OCI-LY3 (cell line): ENCODE measurements at regions not wholly inside any gene's neighbourhood (a gene's known extent, or its start where the extent isn't known, plus 50 kb on each side); places are given as distances from the start of the nearest gene placed in this dataset.

Experiments
- H2AFZ ChIP-seq: fragments of 200-600, 300-600 bp; shearing (Covaris generic); 2 replicates; pipeline ENCODE4 v1.6.0; 2014; ENCODE audit warnings: antibody characterized with exemption, low read depth, low read length
- H3K27ac ChIP-seq: fragments of 200-600, 300-600 bp; sonication (generic); 2 replicates; pipeline ENCODE4 v1.5.1; 2014; ENCODE audit warnings: mild to moderate bottlenecking, low read length, moderate library complexity, mixed read lengths
- H3K27me3 ChIP-seq: fragments of 200-600, 300-600 bp; sonication (generic); 2 replicates; pipeline ENCODE4 v1.6.1; 2014; ENCODE audit warnings: low read depth, low read length, mixed read lengths
- H3K36me3 ChIP-seq: fragments of 200-600, 300-600 bp; sonication (generic); replicated peaks from 2 replicates; pipeline ENCODE3; 2014; ENCODE audit warnings: low read depth, low read length, mixed read lengths
- H3K4me1 ChIP-seq: fragments of 300-600, 200-600 bp; sonication (generic); 2 replicates; pipeline ENCODE4 v1.6.1; 2014; ENCODE audit warnings: low read length, mixed read lengths
- H3K4me2 ChIP-seq: fragments of 200-600, 300-600 bp; sonication (generic); 2 replicates; pipeline ENCODE4 v1.6.1; 2014; ENCODE audit warnings: low read length, mixed read lengths
- H3K4me3 ChIP-seq: fragments of 300-600, 200-600 bp; sonication (generic); 2 replicates; pipeline ENCODE4 v1.5.1; 2014; ENCODE audit warnings: antibody characterized with exemption, mild to moderate bottlenecking, low read length, moderate library complexity
- H3K79me2 ChIP-seq: fragments of 300-600, 200-600 bp; shearing (Covaris generic); 2 replicates; pipeline ENCODE4 v1.6.1; 2014; ENCODE audit warnings: mild to moderate bottlenecking, low read length, mixed read lengths
- H3K9ac ChIP-seq: fragments of 300-600, 200-600 bp; shearing (Covaris generic); 2 replicates; pipeline ENCODE4 v1.6.0; 2014; ENCODE audit warnings: mild to moderate bottlenecking, low read length, moderate library complexity
- H3K9me3 ChIP-seq: fragments of 200-600, 300-600 bp; shearing (Covaris generic); 2 replicates; pipeline ENCODE4 v1.6.1; 2014; ENCODE audit warnings: low read length, mixed read lengths; ENCODE audit not compliant: insufficient read depth
- H4K20me1 ChIP-seq: fragments of 200-600, 300-600 bp; sonication (generic); 2 replicates; pipeline ENCODE4 v1.6.1; 2016; ENCODE audit warnings: low read length, mixed read lengths; ENCODE audit not compliant: insufficient read depth
- EZH2phosphoT487 ChIP-seq: fragments of 200-600 bp; shearing (Covaris generic); IDR thresholded peaks from 2 replicates; pipeline ENCODE4 v1.6.1; 2018; ENCODE audit warnings: antibody characterized with exemption, mixed run types, low read depth
- TF ChIP-seq, protein P1 (sequence below): fragments of 200-600, 300-600 bp; sonication (generic); IDR thresholded peaks from 2 replicates; pipeline ENCODE4 v1.5.1; 2014; ENCODE audit warnings: antibody characterized with exemption, low read length, low read depth

DNA sequence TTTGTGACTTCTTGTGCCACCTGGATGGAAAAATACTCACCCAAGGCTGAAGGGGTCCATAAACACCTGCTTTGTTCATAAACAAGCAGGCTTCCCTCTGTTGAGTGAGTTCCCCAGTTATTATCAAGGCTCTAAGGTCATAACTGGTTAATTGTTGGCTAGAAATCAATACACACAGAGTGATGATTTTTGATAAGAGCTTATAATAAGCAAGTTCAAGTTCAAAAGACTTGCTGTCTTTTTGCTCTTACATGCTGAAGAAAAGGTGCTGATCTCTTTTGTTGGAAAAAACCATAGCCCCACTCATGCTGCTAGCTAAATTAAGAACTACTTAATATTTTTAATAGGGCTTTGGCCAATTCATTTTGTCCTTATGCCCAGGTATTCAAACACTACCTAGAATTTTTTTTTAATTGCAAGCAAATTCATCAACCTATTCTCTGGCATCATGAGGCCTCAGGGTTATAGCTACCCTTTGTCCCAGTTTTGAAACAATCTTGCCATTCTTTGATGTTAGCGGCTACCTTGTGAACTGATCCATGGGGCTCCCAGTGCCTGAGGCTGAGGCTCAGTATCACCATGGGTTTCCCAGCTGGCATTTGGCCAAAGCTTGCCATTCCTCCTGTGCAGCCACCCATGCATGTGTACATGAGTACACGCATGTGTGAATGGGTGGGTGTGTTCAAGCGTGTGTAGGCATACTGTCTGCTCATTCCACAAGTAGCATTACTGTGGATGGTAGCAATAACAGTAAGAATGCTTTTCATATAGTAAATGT lies 127.6 kb upstream of the LPP start:
- Histone ChIP-seq H3K4me3 (no peak overlapping the region), H3K79me2 (no peaks in the 10 kb centered on the region), H4K20me1 (no peaks in the 10 kb centered on the region), H3K4me1 (no peaks in the 10 kb centered on the region), H2AFZ (no peak overlapping the region), H3K9ac (no peak overlapping the region), H3K9me3 (no peaks in the 10 kb centered on the region), H3K27me3 (peaks cover 8% of the 10 kb centered on the region), H3K36me3 (no peaks in the 10 kb centered on the region), H3K4me2 (no peak overlapping the region), H3K27ac (no peak overlapping the region)
- TF ChIP-seq EZH2phosphoT487, result no peak
- TF ChIP-seq, protein P1, sequence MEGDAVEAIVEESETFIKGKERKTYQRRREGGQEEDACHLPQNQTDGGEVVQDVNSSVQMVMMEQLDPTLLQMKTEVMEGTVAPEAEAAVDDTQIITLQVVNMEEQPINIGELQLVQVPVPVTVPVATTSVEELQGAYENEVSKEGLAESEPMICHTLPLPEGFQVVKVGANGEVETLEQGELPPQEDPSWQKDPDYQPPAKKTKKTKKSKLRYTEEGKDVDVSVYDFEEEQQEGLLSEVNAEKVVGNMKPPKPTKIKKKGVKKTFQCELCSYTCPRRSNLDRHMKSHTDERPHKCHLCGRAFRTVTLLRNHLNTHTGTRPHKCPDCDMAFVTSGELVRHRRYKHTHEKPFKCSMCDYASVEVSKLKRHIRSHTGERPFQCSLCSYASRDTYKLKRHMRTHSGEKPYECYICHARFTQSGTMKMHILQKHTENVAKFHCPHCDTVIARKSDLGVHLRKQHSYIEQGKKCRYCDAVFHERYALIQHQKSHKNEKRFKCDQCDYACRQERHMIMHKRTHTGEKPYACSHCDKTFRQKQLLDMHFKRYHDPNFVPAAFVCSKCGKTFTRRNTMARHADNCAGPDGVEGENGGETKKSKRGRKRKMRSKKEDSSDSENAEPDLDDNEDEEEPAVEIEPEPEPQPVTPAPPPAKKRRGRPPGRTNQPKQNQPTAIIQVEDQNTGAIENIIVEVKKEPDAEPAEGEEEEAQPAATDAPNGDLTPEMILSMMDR, result no peak

DNA sequence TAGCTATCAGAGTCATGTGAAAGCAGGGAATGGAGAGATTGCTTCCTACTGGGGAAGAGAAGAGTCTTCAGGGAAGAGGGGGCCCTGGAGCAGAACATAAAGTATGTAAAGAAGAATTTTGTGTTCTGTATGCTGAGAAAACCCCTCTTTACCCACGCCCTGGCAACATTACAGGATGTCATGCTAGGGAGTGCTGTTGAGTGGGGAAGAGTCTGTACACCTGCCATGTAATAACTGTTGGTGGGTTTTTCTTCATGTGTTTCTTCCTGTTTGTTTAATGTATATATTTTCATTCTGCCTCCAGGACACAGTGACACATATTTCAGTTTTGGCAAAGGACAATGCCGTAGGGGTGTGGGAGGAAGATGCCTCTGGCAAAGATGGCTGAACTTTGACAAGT lies 122.8 kb upstream of the LPP start:
- Histone ChIP-seq H3K27ac (no peak overlapping the region), H3K9ac (no peak overlapping the region), H3K79me2 (no peaks in the 10 kb centered on the region), H3K9me3 (no peaks in the 10 kb centered on the region), H2AFZ (no peak overlapping the region), H3K27me3 (peaks cover 6% of the 10 kb centered on the region), H3K4me1 (peaks cover 2% of the 10 kb centered on the region; the same call in 1 of the 2 replicates), H3K36me3 (no peaks in the 10 kb centered on the region), H4K20me1 (no peaks in the 10 kb centered on the region), H3K4me2 (no peak overlapping the region), H3K4me3 (no peak overlapping the region)
- TF ChIP-seq EZH2phosphoT487, result no peak
- TF ChIP-seq, protein P1, result no peak

DNA sequence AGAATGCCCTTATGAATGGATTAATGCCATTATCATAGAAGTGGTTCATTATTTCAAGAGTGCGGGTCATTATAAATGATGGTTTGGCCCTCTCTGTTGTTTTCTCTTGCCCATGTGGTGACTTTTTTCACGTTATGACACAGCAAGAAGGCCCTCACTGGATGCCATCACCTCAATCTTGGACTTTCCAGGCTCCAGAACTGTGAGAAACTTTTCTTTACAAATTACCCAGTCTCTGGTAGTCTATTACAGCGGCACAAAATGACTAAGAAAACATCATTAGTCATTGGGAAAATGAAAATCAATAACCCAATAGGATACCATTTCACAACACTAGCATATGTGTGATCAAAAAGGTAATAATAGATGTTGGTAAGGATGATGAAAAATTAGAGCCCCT lies 119.0 kb upstream of the LPP start:
- TF ChIP-seq, protein P1, result no peak
- no peak for TF ChIP-seq EZH2phosphoT487
- H3K36me3 ChIP-seq, result no peaks in the 10 kb centered on the region
- no peak overlapping the region for H3K4me2 ChIP-seq
- H3K4me3 ChIP-seq, result no peak overlapping the region
- H3K9ac ChIP-seq, result no peak overlapping the region
- H4K20me1 ChIP-seq, result no peaks in the 10 kb centered on the region
- H3K79me2 ChIP-seq, result no peaks in the 10 kb centered on the region
- no peak overlapping the region for H2AFZ ChIP-seq
- peaks cover 3% of the 10 kb centered on the region; the same call in 1 of the 2 replicates for H3K27me3 ChIP-seq
- H3K4me1 ChIP-seq, result peaks cover 6% of the 10 kb centered on the region; the same call in 1 of the 2 replicates
- H3K27ac ChIP-seq, result no peak overlapping the region
- no peaks in the 10 kb centered on the region for H3K9me3 ChIP-seq

DNA sequence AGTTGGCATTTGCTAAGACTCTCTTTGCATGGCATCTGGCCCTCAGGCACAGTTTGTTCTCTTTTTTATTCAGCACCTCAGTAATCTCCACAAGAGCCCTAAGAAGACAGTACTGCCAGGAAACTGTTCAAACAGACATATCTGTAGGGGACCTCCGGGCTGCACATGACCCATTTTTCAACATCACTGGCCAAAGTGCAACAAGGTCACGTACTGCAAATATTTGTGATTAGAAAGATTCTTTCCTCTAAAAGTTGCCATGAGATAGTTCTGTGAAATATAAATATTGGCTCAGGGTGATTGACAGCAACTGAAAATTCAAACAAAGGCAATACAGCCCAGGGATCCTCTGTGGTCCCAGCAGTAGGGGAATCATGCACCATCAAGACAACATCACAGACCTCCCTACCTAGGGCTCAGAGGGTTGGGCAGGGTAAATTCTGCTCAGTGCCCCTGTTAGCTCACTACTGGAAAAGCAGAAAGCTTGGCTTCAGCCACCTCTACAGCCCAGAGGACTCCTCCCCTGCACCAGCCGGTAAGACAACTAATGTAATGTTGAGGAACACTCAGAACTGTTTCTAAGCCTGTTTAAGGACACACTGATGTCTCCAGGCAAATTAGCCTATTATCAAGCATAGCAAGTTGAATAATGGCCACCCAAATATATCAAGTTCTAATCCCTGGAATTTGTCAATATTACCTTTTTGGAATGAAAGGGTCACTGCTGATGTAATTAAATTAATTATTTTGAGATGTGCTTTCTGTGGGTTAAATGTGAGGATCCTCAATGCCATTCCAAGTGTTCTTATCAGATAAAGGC lies 117.4 kb upstream of the LPP start:
- H3K4me3 ChIP-seq, result no peak overlapping the region
- H2AFZ ChIP-seq, result no peak overlapping the region
- H3K27ac ChIP-seq, result no peak overlapping the region
- H3K9ac ChIP-seq, result no peak overlapping the region
- no peak overlapping the region for H3K4me2 ChIP-seq
- H3K9me3 ChIP-seq, result no peaks in the 10 kb centered on the region
- H3K4me1 ChIP-seq, result peaks cover 6% of the 10 kb centered on the region; the same call in 1 of the 2 replicates
- H3K36me3 ChIP-seq, result no peaks in the 10 kb centered on the region
- H3K79me2 ChIP-seq, result no peaks in the 10 kb centered on the region
- H3K27me3 ChIP-seq, result peaks cover 5% of the 10 kb centered on the region; the same call in 1 of the 2 replicates
- TF ChIP-seq EZH2phosphoT487, result no peak
- TF ChIP-seq, protein P1, result no peak
- no peaks in the 10 kb centered on the region for H4K20me1 ChIP-seq
